HUES6 (cell line): ENCODE measurements at regions not wholly inside any gene's neighbourhood (a gene's known extent, or its start where the extent isn't known, plus 50 kb on each side); places are given as distances from the start of the nearest gene placed in this dataset.

Experiments
- H3K27ac ChIP-seq: 2 replicates; pipeline ENCODE4 v1.7.0; 2013; ENCODE audit warnings: low read depth, mild to moderate bottlenecking, low read length, inconsistent platforms
- H3K27me3 ChIP-seq: 2 replicates; pipeline ENCODE4 v1.6.1; 2013; ENCODE audit warnings: low read length; ENCODE audit not compliant: control insufficient read depth, insufficient read depth
- H3K36me3 ChIP-seq: 2 replicates; pipeline ENCODE4 v1.6.1; 2013; ENCODE audit warnings: low read length; ENCODE audit not compliant: control insufficient read depth, insufficient read depth
- H3K4me1 ChIP-seq: 2 replicates; pipeline ENCODE4 v1.6.1; 2013; ENCODE audit warnings: low read length; ENCODE audit not compliant: control insufficient read depth, insufficient read depth
- H3K4me3 ChIP-seq: 2 replicates; pipeline ENCODE4 v1.5.1; 2013; ENCODE audit warnings: low read depth, low read length
- H3K9ac ChIP-seq: one replicate; pipeline ENCODE4 v1.6.1; 2013; ENCODE audit warnings: mild to moderate bottlenecking, low read length
- H3K9me3 ChIP-seq: 2 replicates; pipeline ENCODE4 v1.6.1; 2013; ENCODE audit warnings: low read depth, low read length; ENCODE audit not compliant: control insufficient read depth, insufficient read depth

GRCh38 chr2:48009256-48009655 lies 103.0 kb upstream of the FBXO11 start:
- H3K36me3 ChIP-seq: no peaks in the 10 kb centered on the region
- no peaks in the 10 kb centered on the region for H3K4me1 ChIP-seq
- no peak overlapping the region for H3K9ac ChIP-seq
- no peak overlapping the region for H3K4me3 ChIP-seq
- H3K9me3 ChIP-seq: no peaks in the 10 kb centered on the region
- no peak overlapping the region for H3K27ac ChIP-seq
- H3K27me3 ChIP-seq: no peaks in the 10 kb centered on the region

GRCh38 chr2:48015421-48015820 lies 109.1 kb upstream of the FBXO11 start:
- H3K4me1 ChIP-seq: no peaks in the 10 kb centered on the region
- H3K9ac ChIP-seq: no peak overlapping the region
- 0 out of 2 replicates have a peak, but pooled peaks cover 2% of the 10 kb centered on the region for H3K9me3 ChIP-seq
- no peaks in the 10 kb centered on the region for H3K36me3 ChIP-seq
- H3K27ac ChIP-seq: no peak overlapping the region
- no peaks in the 10 kb centered on the region for H3K27me3 ChIP-seq
- H3K4me3 ChIP-seq: no peak overlapping the region

GRCh38 chr2:48016225-48017019 lies 110.1 kb upstream of the FBXO11 start:
- Histone ChIP-seq H3K4me3 (no peak overlapping the region), H3K4me1 (no peaks in the 10 kb centered on the region), H3K27ac (no peak overlapping the region), H3K36me3 (no peaks in the 10 kb centered on the region), H3K9ac (no peak overlapping the region), H3K9me3 (0 out of 2 replicates have a peak, but pooled peaks cover 2% of the 10 kb centered on the region), H3K27me3 (no peaks in the 10 kb centered on the region)

- H3K9ac ChIP-seq: no peak overlapping the region
- H3K9me3 ChIP-seq: 0 out of 2 replicates have a peak, but pooled peaks cover 2% of the 10 kb centered on the region
- no peaks in the 10 kb centered on the region for H3K4me1 ChIP-seq
- H3K27ac ChIP-seq: no peak overlapping the region
- no peaks in the 10 kb centered on the region for H3K36me3 ChIP-seq
- H3K27me3 ChIP-seq: no peaks in the 10 kb centered on the region
- no peak overlapping the region for H3K4me3 ChIP-seq
Observed at GRCh38 chr2:48017136-48017535, 110.8 kb upstream of the FBXO11 start.

- Histone ChIP-seq H3K27ac (no peak overlapping the region), H3K27me3 (no peaks in the 10 kb centered on the region), H3K9me3 (0 out of 2 replicates have a peak, but pooled peaks cover 2% of the 10 kb centered on the region), H3K4me1 (peaks cover 2% of the 10 kb centered on the region; the same call in 1 of the 2 replicates), H3K36me3 (no peaks in the 10 kb centered on the region), H3K4me3 (no peak overlapping the region), H3K9ac (no peak overlapping the region)
Observed at GRCh38 chr2:48018480-48018879, 112.2 kb upstream of the FBXO11 start.

GRCh38 chr2:48026865-48027264 lies 120.6 kb upstream of the FBXO11 start:
- Histone ChIP-seq H3K4me1 (peaks cover 5% of the 10 kb centered on the region; the same call in 1 of the 2 replicates), H3K9me3 (no peaks in the 10 kb centered on the region), H3K27me3 (no peaks in the 10 kb centered on the region), H3K9ac (no peak overlapping the region), H3K27ac (no peak overlapping the region), H3K4me3 (no peak overlapping the region), H3K36me3 (no peaks in the 10 kb centered on the region)

GRCh38 chr2:48032765-48033164 lies 126.5 kb upstream of the FBXO11 start:
- Histone ChIP-seq H3K9me3 (0 out of 2 replicates have a peak, but pooled peaks cover 2% of the 10 kb centered on the region), H3K4me1 (no peaks in the 10 kb centered on the region), H3K36me3 (no peaks in the 10 kb centered on the region), H3K4me3 (no peak overlapping the region), H3K9ac (no peak overlapping the region), H3K27me3 (no peaks in the 10 kb centered on the region), H3K27ac (no peak overlapping the region)

- Histone ChIP-seq H3K36me3 (no peaks in the 10 kb centered on the region), H3K27me3 (no peaks in the 10 kb centered on the region), H3K4me1 (no peaks in the 10 kb centered on the region), H3K9me3 (0 out of 2 replicates have a peak, but pooled peaks cover 2% of the 10 kb centered on the region), H3K27ac (no peak overlapping the region), H3K9ac (no peak overlapping the region), H3K4me3 (no peak overlapping the region)
Observed at GRCh38 chr2:48034295-48034694, 128.0 kb upstream of the FBXO11 start.

- Histone ChIP-seq H3K4me3 (no peak overlapping the region), H3K4me1 (no peaks in the 10 kb centered on the region), H3K27ac (no peak overlapping the region), H3K9ac (no peak overlapping the region), H3K9me3 (0 out of 2 replicates have a peak, but pooled peaks cover 2% of the 10 kb centered on the region), H3K36me3 (no peaks in the 10 kb centered on the region), H3K27me3 (no peaks in the 10 kb centered on the region)
Observed at GRCh38 chr2:48036312-48036711, 130.0 kb upstream of the FBXO11 start.

- Histone ChIP-seq H3K36me3 (no peaks in the 10 kb centered on the region), H3K9ac (no peak overlapping the region), H3K9me3 (0 out of 2 replicates have a peak, but pooled peaks cover 2% of the 10 kb centered on the region), H3K4me3 (no peak overlapping the region), H3K27me3 (no peaks in the 10 kb centered on the region), H3K27ac (no peak overlapping the region), H3K4me1 (no peaks in the 10 kb centered on the region)
Observed at GRCh38 chr2:48039209-48039990, 133.1 kb upstream of the FBXO11 start.

GRCh38 chr2:48043131-48043700 lies 136.9 kb upstream of the FBXO11 start:
- Histone ChIP-seq H3K9ac (no peak overlapping the region), H3K27ac (no peak overlapping the region), H3K27me3 (no peaks in the 10 kb centered on the region), H3K9me3 (no peaks in the 10 kb centered on the region), H3K4me3 (no peak overlapping the region), H3K4me1 (peaks cover 9% of the 10 kb centered on the region), H3K36me3 (no peaks in the 10 kb centered on the region)
